Keratinocyte (primary cell): ENCODE measurements at regions not wholly inside any gene's neighbourhood (a gene's known extent, or its start where the extent isn't known, plus 50 kb on each side); places are given as distances from the start of the nearest gene placed in this dataset.

Experiments used
- DNase-seq: peaks from one replicate; pipeline ENCODE4 v3.0.0-alpha.2; 2011; ENCODE audit warnings: low read depth, missing footprints, low spot score
- FAIRE-seq: peaks from 2 replicates; lab custom pipeline; 2011; peaks lifted over from hg19 to GRCh38; lab: Jason Lieb, UNC
- H2AFZ ChIP-seq: 2 replicates; pipeline ENCODE4 v1.6.0; 2012; ENCODE audit warnings: low read length, control low read depth, inconsistent platforms; ENCODE audit not compliant: control insufficient read depth
- H3K27ac ChIP-seq: 2 replicates; pipeline ENCODE4 v1.5.1; 2011; ENCODE audit warnings: low read length; ENCODE audit not compliant: control insufficient read depth, insufficient read depth
- H3K27me3 ChIP-seq: 3 replicates; pipeline ENCODE4 v1.6.0; 2011; ENCODE audit warnings: low read length; ENCODE audit not compliant: control insufficient read depth, insufficient read depth; ENCODE audit errors: extremely low read depth
- H3K36me3 ChIP-seq, 2 experiments: 2 replicates in 1 of 2; 3 replicates in 1 of 2; pipeline ENCODE4 v1.5.1; 2011; ENCODE audit warnings: low read length in 2 of 2, mild to moderate bottlenecking in 1 of 2; ENCODE audit not compliant: control insufficient read depth in 2 of 2, insufficient read depth in 2 of 2; ENCODE audit errors: extremely low read depth in 1 of 2
- H3K4me1 ChIP-seq: 3 replicates; pipeline ENCODE4 v1.5.1; 2011; ENCODE audit warnings: low read length; ENCODE audit not compliant: control insufficient read depth, insufficient read depth; ENCODE audit errors: extremely low read depth
- H3K4me2 ChIP-seq: 3 replicates; pipeline ENCODE4 v1.6.0; 2011; ENCODE audit warnings: low read depth, low read length; ENCODE audit not compliant: control insufficient read depth, insufficient read depth; ENCODE audit errors: extremely low read depth
- H3K4me3 ChIP-seq, 3 experiments: fragments of 200-600 bp in 1 of 3; sonication (generic) in 1 of 3; 2 replicates in 2 of 3; 3 replicates in 1 of 3; pipeline ENCODE4 v1.5.1; 2011 to 2016; ENCODE audit warnings: low read length in 3 of 3, mild to moderate bottlenecking in 3 of 3, control low read depth in 2 of 3, inconsistent platforms in 1 of 3, low read depth in 1 of 3, mixed read lengths in 1 of 3, mixed run types in 1 of 3, moderate library complexity in 1 of 3; ENCODE audit not compliant: control insufficient read depth in 2 of 3, insufficient read depth in 2 of 3; ENCODE audit errors: extremely low read depth in 1 of 3
- H3K79me2 ChIP-seq: 2 replicates; pipeline ENCODE4 v1.6.0; 2012; ENCODE audit warnings: low read length; ENCODE audit not compliant: control insufficient read depth, insufficient read depth
- H3K9ac ChIP-seq: 3 replicates; pipeline ENCODE4 v1.6.0; 2011; ENCODE audit warnings: low read length; ENCODE audit not compliant: control insufficient read depth, insufficient read depth; ENCODE audit errors: extremely low read depth
- H3K9me1 ChIP-seq: 3 replicates; pipeline ENCODE4 v1.6.0; 2011; ENCODE audit warnings: low read length; ENCODE audit not compliant: control insufficient read depth, insufficient read depth; ENCODE audit errors: extremely low read depth
- H3K9me3 ChIP-seq: 2 replicates; pipeline ENCODE4 v1.5.1; 2012; ENCODE audit warnings: low read depth, low read length; ENCODE audit not compliant: control insufficient read depth
- H4K20me1 ChIP-seq: 3 replicates; pipeline ENCODE4 v1.6.0; 2011; ENCODE audit warnings: low read length; ENCODE audit not compliant: control insufficient read depth, insufficient read depth; ENCODE audit errors: extremely low read depth
- CTCF ChIP-seq, 3 experiments: IDR thresholded peaks in 1 of 3; conservative IDR thresholded peaks in 1 of 3; optimal IDR thresholded peaks in 1 of 3; 2 replicates in 2 of 3; 3 replicates in 1 of 3; pipeline versions ENCODE3 to v1.5.1; 2011; ENCODE audit warnings: low read length in 3 of 3, mild to moderate bottlenecking in 3 of 3, moderate library complexity in 2 of 3, control low read depth in 1 of 3, inconsistent platforms in 1 of 3; ENCODE audit not compliant: insufficient read depth in 2 of 3; ENCODE audit errors: extremely low read depth in 1 of 3
- EZH2 ChIP-seq: IDR thresholded peaks from one replicate; pipeline ENCODE4 v1.6.1; 2012; ENCODE audit warnings: inconsistent platforms, mild to moderate bottlenecking, low read length, moderate library complexity
- dilution Hi-C: fragments of 300-500 bp; cut with MboI; formaldehyde crosslinking; loops from one replicate; pipeline ENCODE4 v1.7.0; 2020; ENCODE audit warnings: low sequenced_read_pairs; ENCODE audit not compliant: extremely low pct_ligation_motif_present

- no peak overlapping the region for H3K9ac ChIP-seq
- no peaks in the 10 kb centered on the region for H4K20me1 ChIP-seq
- no peaks in the 10 kb centered on the region for H3K9me1 ChIP-seq
- H3K36me3 ChIP-seq = no peaks in the 10 kb centered on the region
- dilution Hi-C loops = no loop called here
- no peak for TF ChIP-seq CTCF (optimal IDR thresholded peaks at IDR 0.05 in 1 of 3, IDR thresholded peaks at IDR 0.05 in 1 of 3, conservative IDR thresholded peaks at IDR 0.05 in 1 of 3; ENCODE audit: extremely low read depth in 1 of 3, insufficient read depth in 2 of 3, low read length in 3 of 3)
- TF ChIP-seq EZH2 = no peak
- H3K27me3 ChIP-seq = no peaks in the 10 kb centered on the region
- no peak overlapping the region for H3K4me2 ChIP-seq
- no peaks in the 10 kb centered on the region for H3K79me2 ChIP-seq
- H3K9me3 ChIP-seq = peaks cover 5% of the 10 kb centered on the region
- DNase-seq (no peak), FAIRE-seq (no peak)
- H3K4me1 ChIP-seq = no peaks in the 10 kb centered on the region
- no peak overlapping the region for H3K27ac ChIP-seq
- no peak overlapping the region for H2AFZ ChIP-seq
- no peak overlapping the region for H3K4me3 ChIP-seq
Measured at GRCh38 chr5:2888520-2889060, 137.1 kb upstream of the IRX2 start.

GRCh38 chr5:2887481-2888348 is 136.2 kb upstream of the IRX2 start:
- no peak overlapping the region for H3K4me3 ChIP-seq
- no peaks in the 10 kb centered on the region for H3K27me3 ChIP-seq
- dilution Hi-C loops = no loop called here
- H3K36me3 ChIP-seq = no peaks in the 10 kb centered on the region
- H4K20me1 ChIP-seq = no peaks in the 10 kb centered on the region
- no peaks in the 10 kb centered on the region for H3K79me2 ChIP-seq
- no peak for DNase-seq
- no peak for TF ChIP-seq EZH2
- no peak for TF ChIP-seq CTCF (optimal IDR thresholded peaks at IDR 0.05 in 1 of 3, IDR thresholded peaks at IDR 0.05 in 1 of 3, conservative IDR thresholded peaks at IDR 0.05 in 1 of 3; ENCODE audit: extremely low read depth in 1 of 3, insufficient read depth in 2 of 3, low read length in 3 of 3)
- no peaks in the 10 kb centered on the region for H3K4me1 ChIP-seq
- H3K9me1 ChIP-seq = no peaks in the 10 kb centered on the region
- H3K9ac ChIP-seq = no peak overlapping the region
- H2AFZ ChIP-seq = no peak overlapping the region
- peaks cover 5% of the 10 kb centered on the region for H3K9me3 ChIP-seq
- H3K4me2 ChIP-seq = no peak overlapping the region
- H3K27ac ChIP-seq = no peak overlapping the region
- FAIRE-seq = no peak
